GM21723 (cell line): ENCODE measurements at regions not wholly inside any gene's neighbourhood (a gene's known extent, or its start where the extent isn't known, plus 50 kb on each side); places are given as distances from the start of the nearest gene placed in this dataset.
"Not testable (repeated sequence)": the region's sequence is repeated elsewhere in the genome, so short reads cannot be mapped to it uniquely, and the experiment has no call there.

ENCODE experiments used
- ATAC-seq: cut with Tn5 transposase; IDR thresholded peaks from one replicate; pipeline ENCODE4 v1.9.1; 2021; ENCODE audit warnings: mild to moderate bottlenecking, moderate library complexity; ENCODE audit not compliant: unreplicated experiment

DNA sequence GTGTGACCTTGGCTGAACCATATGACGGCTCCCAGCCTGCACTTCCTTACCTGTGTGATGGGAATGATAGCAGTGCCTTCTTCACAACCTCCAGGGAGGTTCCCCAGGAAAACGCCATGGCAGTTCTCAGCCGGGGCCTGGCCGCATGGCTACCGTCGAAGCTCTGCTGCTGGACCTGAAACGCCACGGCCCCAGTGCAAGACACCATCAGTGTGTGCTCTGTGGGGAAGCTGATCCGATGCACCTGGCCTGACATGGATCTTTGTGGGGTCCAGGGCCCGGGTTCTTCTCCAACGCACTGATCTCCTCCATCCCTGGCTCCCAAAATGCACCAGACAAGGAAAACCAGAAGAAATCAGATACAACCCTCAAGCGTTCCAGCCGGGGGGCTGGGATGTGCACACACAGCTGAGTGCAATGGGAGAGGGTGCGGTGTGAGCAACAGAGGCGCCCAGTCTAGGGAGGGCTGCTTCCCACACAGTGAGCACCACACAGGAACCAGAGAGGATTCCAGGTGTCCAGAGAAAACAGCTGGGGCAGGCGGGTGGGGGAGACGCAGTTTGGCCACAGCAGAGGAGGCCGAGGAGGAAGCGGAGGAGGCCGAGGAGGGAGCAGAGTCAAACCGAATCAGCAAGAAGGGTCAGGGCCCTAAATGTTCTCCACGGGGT is 54.3 kb upstream of the ZNF469 start:
- ATAC-seq = no peak

DNA sequence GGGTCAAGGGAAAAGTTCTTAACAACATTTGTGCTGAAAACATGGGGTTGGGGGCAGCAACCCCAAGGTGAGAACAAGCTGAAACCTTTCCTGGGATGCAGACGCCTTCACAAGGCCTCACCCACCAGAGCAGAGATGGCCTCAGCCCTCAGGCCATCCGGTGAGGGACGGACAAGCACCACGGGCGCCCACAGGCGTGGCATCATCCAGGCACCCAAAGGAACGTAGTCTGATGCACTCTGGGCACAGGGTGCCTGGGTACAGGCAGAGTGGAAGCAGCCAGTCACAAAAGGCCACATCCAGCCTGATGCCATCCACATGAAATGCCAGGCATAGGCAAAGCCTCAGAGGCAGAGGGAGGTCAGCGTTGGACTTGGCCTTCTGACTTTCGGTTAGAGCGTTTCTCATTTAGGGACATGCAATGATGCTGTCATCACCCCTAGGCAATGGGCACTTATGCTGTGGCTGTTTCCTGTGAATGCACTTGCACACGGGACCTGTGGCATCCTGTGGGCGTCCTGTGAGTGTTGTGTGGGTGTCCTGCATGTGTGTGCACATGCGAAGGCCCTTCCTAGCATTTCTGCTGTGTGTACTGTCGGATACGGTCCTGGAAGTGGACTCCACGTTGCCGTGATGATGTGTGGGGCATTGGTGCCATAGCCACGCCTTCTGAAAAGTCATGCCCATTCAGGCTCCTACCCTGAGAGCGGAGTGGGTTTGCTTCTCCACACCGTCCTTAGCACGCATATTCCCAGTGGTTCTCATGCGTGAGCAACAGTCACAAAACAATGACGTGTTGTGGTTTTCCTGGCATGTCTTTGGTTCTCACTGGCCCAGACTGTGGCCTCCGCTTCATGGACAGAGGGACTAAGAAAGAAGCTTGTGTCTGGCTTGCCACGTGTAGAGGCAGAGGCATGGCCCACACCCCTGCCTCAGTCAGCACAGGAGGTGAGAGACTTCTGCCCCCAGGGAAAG is 52.7 kb upstream of the ZNF469 start:
- no peak for ATAC-seq

DNA sequence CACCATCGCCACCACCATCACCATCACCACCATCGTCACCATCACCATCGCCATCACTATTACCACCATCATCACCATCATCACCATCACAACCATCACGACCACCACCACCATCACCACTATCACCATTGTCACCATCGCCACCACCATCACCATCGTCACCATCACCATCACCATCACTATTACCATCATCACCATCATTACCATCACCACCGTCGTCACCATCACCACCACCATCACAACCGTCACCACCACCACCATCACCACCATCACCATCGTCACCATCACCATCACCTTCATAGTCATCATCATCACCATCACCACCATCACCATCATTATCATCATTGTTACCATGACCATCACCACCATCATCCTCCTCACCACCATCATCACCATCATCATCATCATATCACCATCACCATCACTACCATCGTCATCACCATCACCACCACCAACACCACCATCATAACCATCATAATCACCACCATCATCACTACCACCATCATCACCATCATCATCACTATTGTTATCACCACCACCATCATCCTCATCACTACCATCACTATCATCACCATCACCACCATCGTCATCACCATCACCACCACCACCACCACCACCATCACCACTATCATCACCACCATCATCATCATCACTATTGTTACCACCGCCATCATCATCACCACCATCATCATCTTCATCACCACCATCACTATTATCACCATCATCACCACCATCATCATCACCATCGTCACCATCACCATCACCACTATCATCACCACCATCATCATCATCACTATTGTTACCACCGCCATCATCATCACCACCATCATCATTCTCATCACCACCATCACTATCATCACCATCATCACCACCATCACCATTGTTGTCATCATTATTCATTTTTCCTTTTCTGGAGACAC is 51.5 kb upstream of the ZNF469 start:
- ATAC-seq = no peak

DNA sequence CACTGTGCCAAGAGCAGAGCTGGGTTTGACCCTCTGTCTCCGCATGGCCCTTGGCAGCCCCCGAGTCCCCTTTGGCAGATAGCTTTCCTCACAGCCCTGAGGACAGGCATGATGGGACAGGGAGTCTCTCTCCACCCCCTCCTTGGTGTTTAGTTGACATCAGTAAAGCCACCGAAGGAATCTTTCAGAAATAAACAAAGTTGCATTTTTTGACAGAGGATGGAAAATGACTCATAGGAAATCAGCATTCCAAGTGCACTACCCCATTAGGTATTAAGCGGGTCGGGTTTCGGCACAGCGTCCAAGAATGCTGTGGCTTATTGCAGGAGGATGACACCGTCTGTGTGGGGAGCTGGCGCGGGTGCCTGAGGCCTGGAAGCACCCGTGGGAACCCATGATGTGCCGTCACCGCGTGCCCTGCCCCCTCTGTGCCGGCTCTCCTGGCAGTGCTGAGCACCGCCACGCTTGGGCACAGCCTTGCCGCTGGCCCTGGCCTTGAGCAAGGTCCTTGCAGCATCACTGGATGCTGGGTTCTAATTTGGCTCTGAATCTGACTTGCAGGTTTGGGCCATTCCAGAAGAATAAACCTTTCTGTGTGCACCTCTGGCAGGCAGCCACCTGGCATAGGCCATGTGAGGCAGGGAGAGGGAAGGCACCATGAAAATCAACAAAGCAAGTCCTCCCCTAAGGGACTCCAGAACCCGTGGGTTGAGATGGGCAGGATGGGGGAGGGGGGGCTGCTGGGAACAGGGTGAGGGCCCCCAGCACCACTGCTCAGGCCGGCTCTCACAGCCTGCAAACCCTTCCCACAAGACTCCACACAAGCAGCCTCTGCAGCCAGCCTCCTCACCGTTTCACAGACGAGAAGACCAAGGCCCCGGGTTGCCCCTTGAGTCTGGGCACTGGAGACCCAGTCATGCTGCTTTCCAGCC is 50.5 kb upstream of the ZNF469 start:
- no peak for ATAC-seq

DNA sequence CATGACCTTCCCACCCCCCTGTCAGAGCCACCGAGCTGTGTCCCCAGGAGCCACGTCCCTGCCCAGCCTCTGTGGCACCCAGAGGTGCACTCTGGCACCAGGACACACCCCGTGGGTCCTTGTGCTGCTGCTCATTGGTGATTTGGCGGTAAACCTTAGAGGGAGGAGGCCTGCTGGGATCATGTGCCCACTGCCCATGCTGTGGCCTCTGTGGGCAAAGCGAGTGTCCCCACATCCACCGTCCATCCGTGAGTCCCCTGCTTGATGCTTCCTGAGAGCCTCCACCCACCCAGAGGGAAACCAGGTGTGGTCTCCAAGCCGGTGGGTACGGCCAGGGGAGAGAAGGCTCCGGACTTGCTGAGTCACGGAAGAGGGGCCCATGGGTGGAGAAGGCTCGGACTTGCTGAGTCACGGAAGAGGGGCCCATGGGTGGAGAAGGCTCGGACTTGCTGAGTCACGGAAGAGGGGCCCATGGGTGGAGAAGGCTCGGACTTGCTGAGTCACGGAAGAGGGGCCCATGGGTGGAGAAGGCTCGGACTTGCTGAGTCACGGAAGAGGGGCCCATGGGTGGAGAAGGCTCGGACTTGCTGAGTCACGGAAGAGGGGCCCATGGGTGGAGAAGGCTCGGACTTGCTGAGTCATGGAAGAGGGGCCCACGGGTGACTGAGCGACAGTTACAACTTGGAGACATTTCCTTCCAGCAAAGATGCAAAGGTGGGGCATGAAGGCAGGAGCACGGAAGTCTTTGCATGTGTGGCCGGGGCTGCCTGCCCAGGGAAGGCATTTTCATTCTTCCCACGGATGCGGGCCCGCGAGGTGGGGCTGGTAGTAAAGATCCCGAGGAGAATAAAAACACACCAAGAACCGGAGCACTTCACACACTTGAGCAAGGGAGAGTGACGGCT is 49.6 kb upstream of the ZNF469 start:
- not testable (repeated sequence) for ATAC-seq
